Tibial nerve (tissue), 1 donor: ENCODE measurements at regions not wholly inside any gene's neighbourhood (a gene's known extent, or its start where the extent isn't known, plus 50 kb on each side); places are given as distances from the start of the nearest gene placed in this dataset. TPM values are rescaled to one million over a fixed set of nuclear protein-coding genes. Genes with fewer than 3 reads are reported as not detected.

Experiments used
- small RNA-seq: library from RNA; depleted of rRNA; stranded (forward); fragments of <200 nt; gene quantifications from one replicate; pipeline ENCODE3, GENCODE V24; 2016

Small RNAs in the stretch of these regions (small RNA-seq; reads per million reads assigned to genes)
- gene IGKJ1: not detected
- gene IGKJ3: not detected
- not detected for gene IGKJ4
- not detected for gene IGKJ5
- not detected for gene IGKV1-35
- not detected for gene IGKV2-19
- gene IGKV2-36: not detected
- not detected for gene IGKV2-38
- gene IGKV3-25: not detected
- not detected for gene IGKV7-3
- gene MIR4436A: not detected
